OCI-LY7 (cell line): ENCODE measurements at regions not wholly inside any gene's neighbourhood (a gene's known extent, or its start where the extent isn't known, plus 50 kb on each side); places are given as distances from the start of the nearest gene placed in this dataset.

ENCODE experiments used
- BruUV-seq: library from RNA; stranded (reverse); fragments of 400-500 nt; replicated peaks from 2 replicates; lab custom pipeline; 2021; lab: Mats Ljungman, UMichigan
- CTCF ChIA-PET: fragments of 300-600 bp; sonication (Branson Sonifier 250); formaldehyde crosslinking; loops from one replicate; lab custom pipeline; 2022; ENCODE audit warnings: antibody characterized with exemption; ENCODE audit not compliant: unreplicated experiment; lab: Charles Lee
- POLR2A ChIA-PET: fragments of 300-600 bp; sonication (Branson Sonifier 250); formaldehyde crosslinking; loops from one replicate; lab custom pipeline; 2022; ENCODE audit warnings: antibody characterized with exemption; lab: Charles Lee
- DNase-seq: peaks from one replicate; pipeline ENCODE4 v3.0.0-alpha.2; 2015; ENCODE audit warnings: low spot score
- H2AFZ ChIP-seq: fragments of 200-600 bp; sonication (generic), shearing (Covaris generic); 2 replicates; pipeline ENCODE4 v1.6.1; 2014; ENCODE audit warnings: mild to moderate bottlenecking, antibody characterized with exemption, low read length, moderate library complexity
- H3K27ac ChIP-seq: fragments of 200-600 bp; sonication (generic); 2 replicates; pipeline ENCODE4 v1.5.1; 2014; ENCODE audit warnings: mixed run types, low read depth, mild to moderate bottlenecking, moderate library complexity, low read length, inconsistent platforms; ENCODE audit not compliant: poor library complexity, severe bottlenecking
- H3K36me3 ChIP-seq: fragments of 200-600 bp; sonication (generic); 2 replicates; pipeline ENCODE4 v1.6.1; 2014; ENCODE audit warnings: mild to moderate bottlenecking, antibody characterized with exemption, low read length, moderate library complexity, mixed read lengths; ENCODE audit not compliant: insufficient read depth
- H3K4me1 ChIP-seq: fragments of 200-600 bp; sonication (generic); 2 replicates; pipeline ENCODE4 v1.5.1; 2014; ENCODE audit warnings: mild to moderate bottlenecking, low read length; ENCODE audit not compliant: insufficient read depth, poor library complexity, severe bottlenecking
- H3K4me2 ChIP-seq: fragments of 200-600 bp; sonication (generic); 2 replicates; pipeline ENCODE4 v1.6.1; 2014; ENCODE audit warnings: mild to moderate bottlenecking, low read length
- H3K4me3 ChIP-seq: fragments of 200-600 bp; sonication (generic); 2 replicates; pipeline ENCODE4 v1.5.1; 2014; ENCODE audit warnings: mild to moderate bottlenecking, low read depth, low read length; ENCODE audit not compliant: poor library complexity, severe bottlenecking
- H3K79me2 ChIP-seq: fragments of 200-600 bp; sonication (generic); 2 replicates; pipeline ENCODE4 v1.6.1; 2016; ENCODE audit warnings: low read depth, mild to moderate bottlenecking, low read length, moderate library complexity, mixed read lengths; ENCODE audit not compliant: insufficient read depth
- H3K9me2 ChIP-seq: fragments of 200-600 bp; sonication (generic); 2 replicates; pipeline ENCODE4 v1.6.1; 2016; ENCODE audit warnings: mild to moderate bottlenecking, low read length, mixed read lengths; ENCODE audit not compliant: insufficient read depth
- H3K9me3 ChIP-seq: fragments of 200-600 bp; sonication (generic); 2 replicates; pipeline ENCODE4 v1.6.1; 2014; ENCODE audit warnings: mild to moderate bottlenecking, mixed run types, low read length, mixed read lengths
- H4K20me1 ChIP-seq: fragments of 200-600 bp; sonication (generic); 2 replicates; pipeline ENCODE4 v1.6.1; 2014; ENCODE audit warnings: mild to moderate bottlenecking, antibody characterized with exemption, low read length, moderate library complexity, mixed read lengths; ENCODE audit not compliant: insufficient read depth
- CTCF ChIP-seq: fragments of 200-600 bp; sonication (generic); conservative IDR thresholded peaks from 2 replicates; pipeline ENCODE4 v1.5.1; 2014; ENCODE audit warnings: mild to moderate bottlenecking, antibody characterized with exemption, low read length, moderate library complexity, mixed read lengths
- EZH2phosphoT487 ChIP-seq: fragments of 200-600 bp; sonication (generic); IDR thresholded peaks from 2 replicates; pipeline ENCODE4 v1.6.1; 2018; ENCODE audit warnings: low read depth, borderline replicate concordance, mild to moderate bottlenecking, mixed run types, antibody characterized with exemption, low read length, moderate library complexity, mixed read lengths
- intact Hi-C: fragments of 100-400 bp; cut with micrococcal nuclease; formaldehyde crosslinking; loops from one replicate; pipeline ENCODE4 v1.10.0; 2022; ENCODE audit not compliant: unreplicated experiment

DNA sequence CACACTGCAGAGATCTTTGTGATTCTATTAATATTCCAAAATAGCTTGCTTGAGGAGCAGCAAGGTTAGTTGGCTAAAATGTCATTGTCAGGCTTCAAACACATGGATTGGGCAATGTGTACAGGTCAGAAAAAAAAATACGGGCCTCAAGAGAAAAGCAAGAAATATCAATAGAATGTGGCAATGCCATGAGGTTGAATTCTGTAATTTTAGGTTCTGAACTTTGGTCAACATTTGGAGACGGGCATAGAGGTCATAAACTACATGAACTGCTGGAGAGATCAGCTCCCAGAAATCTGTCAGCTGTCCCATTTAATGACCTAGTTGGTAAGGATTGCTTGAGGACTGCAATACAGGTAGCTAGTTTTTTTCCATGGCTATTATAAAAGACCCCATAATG, 445.8 kb downstream of the HTR1B start:
- intact Hi-C loops: no loop called here
- ChIA-PET CTCF (no interaction called here), POLR2A (interaction anchor here (1.2 kb wide), 1 partner anchor 16 kb away, joined by 3 read pairs; no protein-coding TSS in a partner anchor)
- no peaks in the 10 kb centered on the region for H3K4me1 ChIP-seq
- H3K9me3 ChIP-seq: no peaks in the 10 kb centered on the region
- DNase-seq: no peak
- BruUV-seq: no TSS peak
- H3K9me2 ChIP-seq: no peaks in the 10 kb centered on the region
- no peak for TF ChIP-seq CTCF
- TF ChIP-seq EZH2phosphoT487: no peak
- H3K4me3 ChIP-seq: no peak overlapping the region
- H3K36me3 ChIP-seq: no peaks in the 10 kb centered on the region
- H2AFZ ChIP-seq: no peak overlapping the region
- H3K4me2 ChIP-seq: no peak overlapping the region
- no peak overlapping the region for H3K27ac ChIP-seq
- no peaks in the 10 kb centered on the region for H4K20me1 ChIP-seq
- no peaks in the 10 kb centered on the region for H3K79me2 ChIP-seq

GRCh38 chr6:77015350-77015749, 447.9 kb downstream of the HTR1B start:
- H3K79me2 ChIP-seq: no peaks in the 10 kb centered on the region
- no peak overlapping the region for H3K27ac ChIP-seq
- H3K4me1 ChIP-seq: no peaks in the 10 kb centered on the region
- BruUV-seq: no TSS peak
- no peak overlapping the region for H3K4me3 ChIP-seq
- H3K4me2 ChIP-seq: no peak overlapping the region
- H4K20me1 ChIP-seq: no peaks in the 10 kb centered on the region
- H2AFZ ChIP-seq: no peak overlapping the region
- ChIA-PET POLR2A (interaction anchor here (0.6 to 0.7 kb wide), 2 partner anchors 441 to 861 kb away, joined by 3 read pairs; no protein-coding TSS in a partner anchor), CTCF (no interaction called here)
- no peaks in the 10 kb centered on the region for H3K9me3 ChIP-seq
- no peaks in the 10 kb centered on the region for H3K9me2 ChIP-seq
- intact Hi-C loops: no loop called here
- TF ChIP-seq EZH2phosphoT487 (no peak), CTCF (no peak)
- H3K36me3 ChIP-seq: no peaks in the 10 kb centered on the region
- no peak for DNase-seq

GRCh38 chr6:77011929-77012545, 451.3 kb downstream of the HTR1B start:
- no peak for DNase-seq
- no peaks in the 10 kb centered on the region for H3K4me1 ChIP-seq
- POLR2A ChIA-PET: no interaction called here
- H3K4me3 ChIP-seq: no peak overlapping the region
- H3K9me2 ChIP-seq: no peaks in the 10 kb centered on the region
- no peak overlapping the region for H2AFZ ChIP-seq
- intact Hi-C loops: no loop called here
- no peak overlapping the region for H3K27ac ChIP-seq
- H3K4me2 ChIP-seq: no peak overlapping the region
- BruUV-seq: no TSS peak
- no peaks in the 10 kb centered on the region for H3K9me3 ChIP-seq
- CTCF ChIA-PET: no interaction called here
- H3K36me3 ChIP-seq: no peaks in the 10 kb centered on the region
- no peaks in the 10 kb centered on the region for H3K79me2 ChIP-seq
- no peaks in the 10 kb centered on the region for H4K20me1 ChIP-seq
- no peak for TF ChIP-seq CTCF
- no peak for TF ChIP-seq EZH2phosphoT487
